Small intestine (tissue), 7 donors: ENCODE measurements at regions not wholly inside any gene's neighbourhood (a gene's known extent, or its start where the extent isn't known, plus 50 kb on each side); places are given as distances from the start of the nearest gene placed in this dataset.
"Not testable (repeated sequence)": the region's sequence is repeated elsewhere in the genome, so short reads cannot be mapped to it uniquely, and the experiment has no call there.

ENCODE experiments used
- DNase-seq, 2 donors: peaks; one replicate each; pipeline versions ENCODE4 v3.0.0 to v3.0.0-alpha.2; 2013
- FAIRE-seq: peaks from 2 replicates; lab custom pipeline; 2012; peaks lifted over from hg19 to GRCh38; lab: Jason Lieb, UNC
- H3K27ac ChIP-seq, 3 donors: one replicate each; pipeline ENCODE4 v1.5.1; 2013; ENCODE audit warnings: low read length in 2 of 3, mild to moderate bottlenecking in 2 of 3, control low read depth in 1 of 3, inconsistent platforms in 1 of 3, low read depth in 1 of 3, moderate library complexity in 1 of 3
- H3K27me3 ChIP-seq, 3 donors: one replicate each; pipeline ENCODE4 v1.6.1; 2013; ENCODE audit warnings: low read length in 3 of 3, inconsistent platforms in 1 of 3; ENCODE audit not compliant: control insufficient read depth in 3 of 3, insufficient read depth in 3 of 3
- H3K36me3 ChIP-seq, 3 donors: one replicate each; pipeline ENCODE4 v1.6.1; 2013; ENCODE audit warnings: low read length in 3 of 3, inconsistent platforms in 1 of 3, low read depth in 1 of 3, mild to moderate bottlenecking in 1 of 3, moderate library complexity in 1 of 3; ENCODE audit not compliant: control insufficient read depth in 3 of 3, insufficient read depth in 2 of 3
- H3K4me1 ChIP-seq, 3 donors: one replicate each; pipeline ENCODE4 v1.6.1; 2013; ENCODE audit warnings: low read length in 2 of 3, inconsistent platforms in 1 of 3, low read depth in 1 of 3, mild to moderate bottlenecking in 1 of 3, moderate library complexity in 1 of 3; ENCODE audit not compliant: control insufficient read depth in 3 of 3, insufficient read depth in 2 of 3
- H3K4me3 ChIP-seq, 3 donors: one replicate each; pipeline ENCODE4 v1.5.1; 2013; ENCODE audit warnings: low read length in 3 of 3, control low read depth in 1 of 3, inconsistent platforms in 1 of 3, low read depth in 1 of 3, mild to moderate bottlenecking in 1 of 3, moderate library complexity in 1 of 3
- H3K9me3 ChIP-seq, 2 donors: one replicate each; pipeline ENCODE4 v1.6.1; 2013; ENCODE audit warnings: low read depth in 1 of 2, low read length in 1 of 2; ENCODE audit not compliant: control insufficient read depth in 2 of 2, insufficient read depth in 1 of 2
- WGBS, 3 donors: extraction: QIAGEN DNeasy Blood & Tissue Kit; methylation state at CpG; one replicate each; pipeline ENCODE4 v1.1.7; 2013; 5-methylcytosine and 5-hydroxymethylcytosine counted together
- donor health status: healthy with polysubstance abuse.
- donor health status: control.
- donor health status: control.
- donor health status: Bipolar disorder and iron deficiency.
- donor health status: healthy.

GRCh38 chr13:79995334-79995733 is 345.6 kb downstream of the SPRY2 start:
- H3K27ac ChIP-seq, result no peak overlapping the region

DNA sequence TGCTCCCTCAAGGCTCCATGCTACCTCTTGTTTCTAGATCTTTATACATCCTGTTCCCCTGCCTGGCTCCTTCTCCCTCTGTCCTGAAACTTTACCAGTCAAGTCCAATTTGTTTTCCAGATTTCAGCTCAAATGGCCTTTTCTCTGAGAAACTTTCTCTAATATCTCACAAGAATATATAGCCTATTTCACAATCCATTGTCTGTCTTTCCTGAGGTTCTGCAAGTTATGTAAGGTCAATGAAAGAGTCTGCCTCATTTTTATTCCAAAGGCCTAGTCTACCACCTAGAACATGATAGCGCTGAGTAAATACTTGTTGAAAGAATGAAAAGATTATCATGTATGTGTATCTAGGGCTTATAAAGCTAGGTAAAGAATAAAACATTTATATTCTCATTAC is 348.8 kb downstream of the SPRY2 start:
- Histone ChIP-seq H3K4me3 (no peak overlapping the region), H3K27ac (no peak overlapping the region), H3K4me1 (peaks cover 0 to 5% (median 0%) of the 10 kb centered on the region in 3 donors), H3K36me3 (no peaks in the 10 kb centered on the region), H3K9me3 (no peaks in the 10 kb centered on the region), H3K27me3 (no peaks in the 10 kb centered on the region)
- DNase-seq (no peak), FAIRE-seq (no peak)
- 94 to 97% (median 95%) methylated on average over 1 of the region's 1 CpG for WGBS, 3 donors

More at GRCh38 chr13:79995334-79995733, 345.6 kb downstream of the SPRY2 start:
- Histone ChIP-seq H3K4me3 (no peak overlapping the region), H3K27me3 (no peaks in the 10 kb centered on the region), H3K9me3 (no peaks in the 10 kb centered on the region), H3K36me3 (no peaks in the 10 kb centered on the region), H3K4me1 (no peaks in the 10 kb centered on the region)
- no peak for FAIRE-seq
- DNase-seq, result no peak

GRCh38 chr13:79990048-79990447 is 350.9 kb downstream of the SPRY2 start:
- DNase-seq, result no peak
- Histone ChIP-seq H3K36me3 (no peaks in the 10 kb centered on the region), H3K4me3 (no peak overlapping the region), H3K27ac (no peak overlapping the region), H3K4me1 (peaks cover 0 to 5% (median 0%) of the 10 kb centered on the region in 3 donors), H3K27me3 (no peaks in the 10 kb centered on the region), H3K9me3 (no peaks in the 10 kb centered on the region)
- FAIRE-seq, result no peak
- WGBS, 3 donors, result 83 to 85% (median 83%) methylated on average over 2 of the region's 2 CpGs

DNA sequence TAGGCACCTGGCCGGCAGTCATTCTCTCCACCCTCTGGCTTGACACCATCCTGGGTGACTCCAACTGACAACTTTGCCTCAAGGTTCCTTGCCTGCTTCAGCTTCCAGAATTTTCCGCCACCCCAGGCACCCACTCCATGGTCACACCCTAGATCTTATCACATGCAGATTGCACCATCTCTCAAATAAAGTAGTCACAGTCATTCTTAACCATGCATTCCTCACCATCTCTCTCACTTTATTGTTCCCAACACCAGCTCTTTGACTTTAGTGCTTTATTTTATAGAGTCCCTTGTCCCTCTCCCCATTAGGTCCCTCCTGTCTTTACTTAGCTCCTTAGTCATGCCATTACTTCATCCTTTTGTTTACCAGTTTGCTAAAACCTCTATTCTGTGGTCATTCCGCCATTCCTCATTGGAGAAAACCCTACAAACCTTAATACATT is 351.7 kb downstream of the SPRY2 start:
- Histone ChIP-seq H3K27ac (peak overlapping the region in 1 of 3 donors; percentile 43), H3K4me3 (no peak overlapping the region), H3K27me3 (no peaks in the 10 kb centered on the region), H3K36me3 (no peaks in the 10 kb centered on the region), H3K9me3 (no peaks in the 10 kb centered on the region), H3K4me1 (peaks cover 0 to 5% (median 0%) of the 10 kb centered on the region in 3 donors)
- WGBS, 3 donors, result 81 to 87% (median 86%) methylated on average over 3 of the region's 3 CpGs
- FAIRE-seq, result no peak
- peak; percentile 18 to 31 for DNase-seq

DNA sequence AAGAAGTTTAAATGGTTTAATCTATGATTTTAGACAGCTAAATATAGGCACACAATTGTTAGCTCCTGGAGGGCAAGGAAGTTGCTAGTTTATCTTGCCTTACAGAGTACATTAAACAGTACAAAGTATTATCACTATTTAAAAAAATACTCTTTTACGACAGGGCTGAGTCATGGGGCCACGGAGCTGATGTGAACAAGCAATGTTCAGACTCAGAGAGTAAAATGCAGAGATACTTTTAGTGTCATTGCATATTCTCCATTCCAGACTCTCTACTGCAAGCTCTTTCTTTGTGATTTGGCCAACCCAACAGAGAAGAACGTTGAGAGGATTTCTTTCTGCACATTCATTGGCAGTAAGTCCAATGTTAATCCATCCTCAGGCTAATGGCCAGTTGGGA is 352.4 kb downstream of the SPRY2 start:
- 15 to 63% (median 36%) methylated on average over 3 of the region's 3 CpGs for WGBS, 3 donors
- peak; percentile 69 to 84 for DNase-seq
- H3K27ac ChIP-seq, result peak overlapping the region in 1 of 3 donors; percentile 43
- FAIRE-seq, result no peak
- H3K36me3 ChIP-seq, result no peaks in the 10 kb centered on the region
- no peaks in the 10 kb centered on the region for H3K27me3 ChIP-seq
- no peak overlapping the region for H3K4me3 ChIP-seq
- H3K9me3 ChIP-seq, result no peaks in the 10 kb centered on the region
- H3K4me1 ChIP-seq, result peaks cover 0 to 5% (median 0%) of the 10 kb centered on the region in 3 donors

DNA sequence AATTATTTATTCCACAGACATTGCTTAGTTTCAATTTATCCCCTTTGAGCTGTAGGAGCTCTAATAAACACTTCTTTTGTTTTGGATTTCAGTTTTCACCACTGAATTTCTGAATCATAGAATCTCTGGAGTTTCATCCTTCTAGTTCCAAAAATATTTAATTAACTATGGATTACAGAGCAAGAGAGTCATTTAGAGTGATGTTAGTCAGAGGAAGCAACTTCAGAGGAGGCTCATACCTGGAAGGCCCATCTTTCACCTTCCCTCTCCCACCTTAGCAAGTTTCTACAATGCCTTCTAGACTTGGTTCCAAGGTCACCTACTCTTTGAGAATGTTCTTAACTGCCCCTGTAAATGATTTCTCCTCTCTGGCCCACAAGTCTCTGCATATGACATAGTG is 353.2 kb downstream of the SPRY2 start:
- Histone ChIP-seq H3K4me1 (peaks cover 0 to 5% (median 0%) of the 10 kb centered on the region in 3 donors), H3K9me3 (no peaks in the 10 kb centered on the region), H3K4me3 (no peak overlapping the region), H3K27me3 (no peaks in the 10 kb centered on the region), H3K27ac (peak overlapping the region in 1 of 3 donors; percentile 37), H3K36me3 (no peaks in the 10 kb centered on the region)
- DNase-seq, result peak in 1 of 2 donors; percentile 14
- no peak for FAIRE-seq

DNA sequence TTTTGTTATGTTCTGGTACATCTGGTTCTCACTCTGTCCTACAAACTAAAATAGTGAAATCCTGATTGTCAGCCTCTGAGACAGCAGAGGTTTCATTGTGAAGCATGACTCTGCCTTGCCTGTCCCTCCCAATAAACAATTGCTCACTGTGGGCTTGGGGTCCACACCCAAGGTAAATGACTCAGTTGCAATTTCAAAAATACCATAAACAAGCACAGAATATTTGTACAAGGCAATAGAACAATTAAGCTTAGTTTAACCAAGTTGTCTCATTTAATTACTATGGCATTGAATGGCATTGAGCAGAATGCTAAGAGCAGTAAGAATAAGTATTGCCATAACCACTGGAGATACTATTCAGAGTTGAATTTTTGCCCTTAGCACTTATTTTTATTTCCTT is 353.6 kb downstream of the SPRY2 start:
- Histone ChIP-seq H3K4me1 (peaks cover 0 to 5% (median 0%) of the 10 kb centered on the region in 3 donors), H3K27ac (no peak overlapping the region), H3K27me3 (no peaks in the 10 kb centered on the region), H3K36me3 (no peaks in the 10 kb centered on the region), H3K9me3 (no peaks in the 10 kb centered on the region), H3K4me3 (no peak overlapping the region)
- DNase-seq (peak in 1 of 2 donors; percentile 28), FAIRE-seq (no peak)

DNA sequence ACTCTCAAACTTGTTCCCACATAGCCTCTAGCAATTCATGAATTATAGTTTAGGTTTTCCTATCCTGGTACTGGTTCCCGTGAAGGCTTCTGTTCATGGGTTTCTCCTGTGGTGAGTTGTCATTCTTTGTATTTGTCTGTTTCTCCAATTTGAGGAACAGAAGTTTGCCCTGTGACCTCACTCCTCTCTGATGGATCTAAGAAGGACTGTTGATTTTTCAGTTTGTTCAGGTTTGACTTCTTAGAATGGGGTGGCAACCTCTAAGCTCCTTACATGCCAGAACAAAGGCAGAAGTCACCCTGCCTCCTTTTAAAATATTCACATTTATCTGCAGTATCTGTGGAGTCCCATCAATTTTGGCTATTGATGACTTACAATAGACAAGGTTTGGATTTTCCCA is 354.0 kb downstream of the SPRY2 start:
- Histone ChIP-seq H3K9me3 (no peaks in the 10 kb centered on the region), H3K27me3 (no peaks in the 10 kb centered on the region), H3K36me3 (no peaks in the 10 kb centered on the region), H3K4me1 (peaks cover 0 to 5% (median 0%) of the 10 kb centered on the region in 3 donors), H3K27ac (no peak overlapping the region), H3K4me3 (no peak overlapping the region)
- no peak for FAIRE-seq
- DNase-seq, result no peak
- WGBS, 3 donors, result 92 to 96% (median 93%) methylated on average over 1 of the region's 1 CpG

DNA sequence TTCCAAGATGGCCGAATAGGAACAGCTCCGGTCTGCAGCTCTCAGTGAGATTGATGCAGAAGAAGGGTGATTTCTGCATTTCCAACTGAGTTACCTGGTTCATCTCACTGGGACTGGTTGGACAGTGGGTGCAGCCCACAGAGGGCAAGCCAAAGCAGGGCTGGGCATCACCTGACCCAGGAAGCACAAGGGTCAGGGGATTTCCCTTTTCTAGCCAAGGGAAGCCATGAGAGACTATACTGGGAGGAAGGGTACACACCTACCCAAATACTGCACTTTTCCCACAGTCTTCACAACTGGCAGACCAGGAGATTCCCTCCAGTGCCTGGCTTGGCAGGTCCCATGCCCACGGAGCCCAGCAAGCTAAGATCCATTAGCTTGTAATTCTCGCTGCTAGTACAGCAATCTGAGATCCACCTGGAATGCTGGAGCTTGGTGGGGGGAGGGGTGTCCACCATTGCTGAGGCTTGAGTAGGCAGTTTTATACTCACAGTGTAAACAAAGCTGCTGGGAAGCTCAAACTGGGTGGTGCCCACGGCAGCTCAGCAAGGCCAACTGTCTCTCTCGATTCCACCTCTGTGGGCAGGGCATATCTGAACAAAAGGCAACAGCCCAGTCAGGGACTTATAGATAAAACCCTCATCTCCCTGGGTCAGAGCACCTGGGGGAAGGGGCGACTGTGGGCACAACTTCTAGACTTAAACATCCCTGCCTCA is 365.8 kb downstream of the SPRY2 start:
- DNase-seq, result peak in 1 of 2 donors; percentile 34
- H3K9me3 ChIP-seq, result peaks cover 0 to 25% of the 10 kb centered on the region in 2 donors
- not testable (repeated sequence) for H3K4me1 ChIP-seq, H3K4me3 ChIP-seq, FAIRE-seq, H3K27ac ChIP-seq, H3K27me3 ChIP-seq, H3K36me3 ChIP-seq
- WGBS, 3 donors, result 66 to 78% (median 76%) methylated on average over 7 of the region's 7 CpGs
